Right cardiac atrium (tissue), 5 donors: ENCODE measurements at regions not wholly inside any gene's neighbourhood (a gene's known extent, or its start where the extent isn't known, plus 50 kb on each side); places are given as distances from the start of the nearest gene placed in this dataset.

Experiments
- ATAC-seq, 2 donors: fragments of 200-7000 bp; cut with Tn5 transposase; one replicate each; pipeline versions ENCODE4 v1.8.0 to v1.9.1; 2020; ENCODE audit warnings: moderate library complexity in 2 of 2, mild to moderate bottlenecking in 1 of 2
- DNase-seq, 3 donors: peaks; one replicate each; pipeline ENCODE4 v3.0.0-alpha.2; 2020
- H3K27ac ChIP-seq: one replicate; pipeline ENCODE4 v1.5.1; 2013; ENCODE audit warnings: mild to moderate bottlenecking, low read length, control low read depth, moderate library complexity
- H3K27me3 ChIP-seq: one replicate; pipeline ENCODE4 v1.6.1; 2013; ENCODE audit not compliant: control insufficient read depth, insufficient read depth
- H3K4me1 ChIP-seq: one replicate; pipeline ENCODE4 v1.6.1; 2013; ENCODE audit warnings: low read length; ENCODE audit not compliant: control insufficient read depth, insufficient read depth
- H3K4me3 ChIP-seq: one replicate; pipeline ENCODE4 v1.5.1; 2013; ENCODE audit warnings: low read length, control low read depth
- H3K9me3 ChIP-seq: one replicate; pipeline ENCODE4 v1.6.1; 2013; ENCODE audit warnings: low read length; ENCODE audit not compliant: control insufficient read depth
- WGBS: extraction: QIAGEN DNeasy Blood & Tissue Kit; methylation state at CpG from one replicate; pipeline ENCODE4 v1.1.7; 2013; 5-methylcytosine and 5-hydroxymethylcytosine counted together
- intact Hi-C, 4 donors: fragments of 100-400 bp; cut with DNase I; formaldehyde crosslinking; loops; one replicate each; pipeline versions ENCODE4 v1.11.0 to v1.14.0; 2022 to 2023
- donor health status: healthy with polysubstance abuse.
- donor health status: DM: no; HTN: yes; CAD: no.
- donor health status: DM: no; HTN: no; CAD: no.
- donor health status: DM: no; HTN: yes; CAD: no; lungs with severe emphysema.
- donor health status: DM: yes; HTN: yes; CAD: no.

GRCh38 chr4:115275615-115276014 lies 162.2 kb upstream of the NDST4 start:
- WGBS, result 34% methylated on average over 2 of the region's 2 CpGs
- no peaks in the 10 kb centered on the region for H3K4me1 ChIP-seq
- ATAC-seq (no peak), DNase-seq (no peak)
- H3K4me3 ChIP-seq, result no peak overlapping the region
- H3K27me3 ChIP-seq, result no peaks in the 10 kb centered on the region
- H3K27ac ChIP-seq, result no peak overlapping the region
- H3K9me3 ChIP-seq, result no peaks in the 10 kb centered on the region
- intact Hi-C loops, result no loop called here

- no peak overlapping the region for H3K4me3 ChIP-seq
- H3K27me3 ChIP-seq, result no peaks in the 10 kb centered on the region
- intact Hi-C loops, result no loop called here
- no peaks in the 10 kb centered on the region for H3K9me3 ChIP-seq
- H3K4me1 ChIP-seq, result no peaks in the 10 kb centered on the region
- ATAC-seq, result no peak
- no peak overlapping the region for H3K27ac ChIP-seq
- DNase-seq, result no peak
These were observed 161.1 kb upstream of the NDST4 start for GRCh38 chr4:115274545-115274944.

GRCh38 chr4:115272594-115272993 lies 159.2 kb upstream of the NDST4 start:
- Histone ChIP-seq H3K27ac (no peak overlapping the region), H3K4me1 (no peaks in the 10 kb centered on the region), H3K9me3 (no peaks in the 10 kb centered on the region), H3K27me3 (no peaks in the 10 kb centered on the region), H3K4me3 (no peak overlapping the region)
- DNase-seq (no peak), ATAC-seq (no peak)
- intact Hi-C loops, result no loop called here
- 85% methylated on average over 2 of the region's 2 CpGs for WGBS

GRCh38 chr4:115272185-115272584 lies 158.8 kb upstream of the NDST4 start:
- no peak for DNase-seq
- Histone ChIP-seq H3K9me3 (no peaks in the 10 kb centered on the region), H3K4me1 (no peaks in the 10 kb centered on the region), H3K4me3 (no peak overlapping the region), H3K27me3 (no peaks in the 10 kb centered on the region), H3K27ac (no peak overlapping the region)
- WGBS, result 61% methylated on average over 1 of the region's 1 CpG
- ATAC-seq, result no peak
- intact Hi-C loops, result no loop called here

- intact Hi-C loops, result no loop called here
- no peaks in the 10 kb centered on the region for H3K9me3 ChIP-seq
- no peaks in the 10 kb centered on the region for H3K27me3 ChIP-seq
- ATAC-seq, result no peak
- 91% methylated on average over 1 of the region's 1 CpG for WGBS
- no peak overlapping the region for H3K4me3 ChIP-seq
- DNase-seq, result no peak
- no peaks in the 10 kb centered on the region for H3K4me1 ChIP-seq
- no peak overlapping the region for H3K27ac ChIP-seq
These were observed 146.8 kb upstream of the NDST4 start for GRCh38 chr4:115260195-115260594.

- no peak overlapping the region for H3K4me3 ChIP-seq
- H3K27ac ChIP-seq, result no peak overlapping the region
- no peak for ATAC-seq
- no peaks in the 10 kb centered on the region for H3K4me1 ChIP-seq
- DNase-seq, result no peak
- no peaks in the 10 kb centered on the region for H3K27me3 ChIP-seq
- WGBS, result 79% methylated on average over 2 of the region's 2 CpGs
- no peaks in the 10 kb centered on the region for H3K9me3 ChIP-seq
- intact Hi-C loops, result no loop called here
These were observed 146.2 kb upstream of the NDST4 start for GRCh38 chr4:115259642-115260041.

- Histone ChIP-seq H3K4me1 (no peaks in the 10 kb centered on the region), H3K4me3 (no peak overlapping the region), H3K9me3 (no peaks in the 10 kb centered on the region), H3K27ac (no peak overlapping the region), H3K27me3 (no peaks in the 10 kb centered on the region)
- no peak for DNase-seq
- intact Hi-C loops, result no loop called here
- ATAC-seq, result no peak
- 72% methylated on average over 3 of the region's 3 CpGs for whole genome bisulfite sequencing
These were observed 136.4 kb upstream of the NDST4 start for GRCh38 chr4:115249808-115250207.

GRCh38 chr4:115234405-115235093 lies 121.1 kb upstream of the NDST4 start:
- DNase-seq (no peak), ATAC-seq (no peak)
- intact Hi-C loops, result no loop called here
- H3K27me3 ChIP-seq, result no peaks in the 10 kb centered on the region
- H3K9me3 ChIP-seq, result no peaks in the 10 kb centered on the region
- no peak overlapping the region for H3K27ac ChIP-seq
- no peaks in the 10 kb centered on the region for H3K4me1 ChIP-seq
- H3K4me3 ChIP-seq, result no peak overlapping the region
- WGBS, result 39% methylated on average over 3 of the region's 3 CpGs

GRCh38 chr4:115233600-115233999 lies 120.2 kb upstream of the NDST4 start:
- no peak for DNase-seq

GRCh38 chr4:115229873-115230272 lies 116.5 kb upstream of the NDST4 start:
- Histone ChIP-seq H3K4me1 (no peaks in the 10 kb centered on the region), H3K27me3 (no peaks in the 10 kb centered on the region), H3K4me3 (no peak overlapping the region), H3K9me3 (no peaks in the 10 kb centered on the region), H3K27ac (no peak overlapping the region)
- intact Hi-C loops, result no loop called here
- no peak for ATAC-seq
- DNase-seq, result no peak

More at GRCh38 chr4:115233600-115233999, 120.2 kb upstream of the NDST4 start:
- Histone ChIP-seq H3K27me3 (no peaks in the 10 kb centered on the region), H3K9me3 (no peaks in the 10 kb centered on the region), H3K4me1 (no peaks in the 10 kb centered on the region), H3K27ac (no peak overlapping the region), H3K4me3 (no peak overlapping the region)
- intact Hi-C loops, result no loop called here
- WGBS, result 78% methylated on average over 2 of the region's 2 CpGs
- no peak for ATAC-seq

GRCh38 chr4:115228851-115229250 lies 115.4 kb upstream of the NDST4 start:
- no peaks in the 10 kb centered on the region for H3K9me3 ChIP-seq
- intact Hi-C loops, result no loop called here
- H3K4me3 ChIP-seq, result no peak overlapping the region
- DNase-seq, result no peak
- no peak for ATAC-seq
- H3K27me3 ChIP-seq, result no peaks in the 10 kb centered on the region
- no peak overlapping the region for H3K27ac ChIP-seq
- WGBS, result 70% methylated on average over 2 of the region's 2 CpGs
- no peaks in the 10 kb centered on the region for H3K4me1 ChIP-seq

GRCh38 chr4:115222061-115222460 lies 108.6 kb upstream of the NDST4 start:
- ATAC-seq (no peak), DNase-seq (no peak)
- Histone ChIP-seq H3K27me3 (no peaks in the 10 kb centered on the region), H3K9me3 (no peaks in the 10 kb centered on the region), H3K27ac (no peak overlapping the region), H3K4me1 (no peaks in the 10 kb centered on the region), H3K4me3 (no peak overlapping the region)
- intact Hi-C loops, result no loop called here
- 38% methylated on average over 4 of the region's 4 CpGs for WGBS
